PFSK-1 (cell line): ENCODE measurements at regions not wholly inside any gene's neighbourhood (a gene's known extent, or its start where the extent isn't known, plus 50 kb on each side); places are given as distances from the start of the nearest gene placed in this dataset.

ENCODE experiments used
- FOXP2 ChIP-seq: optimal IDR thresholded peaks from 2 replicates; pipeline ENCODE3; 2011; ENCODE audit warnings: borderline replicate concordance, control low read depth, inconsistent platforms; ENCODE audit not compliant: insufficient read depth; ENCODE audit errors: extremely low read length, extremely low read depth
- POLR2AphosphoS5 ChIP-seq: IDR thresholded peaks from 2 replicates; pipeline ENCODE4 v1.6.1; 2012; ENCODE audit warnings: low read depth, mild to moderate bottlenecking, control low read depth, low read length, moderate library complexity
- REST ChIP-seq, 2 experiments: IDR thresholded peaks; 2 replicates each; pipeline versions ENCODE4 v1.6.1 to v1.8.0; 2011 to 2012; ENCODE audit warnings: low read depth in 2 of 2, low read length in 2 of 2, control low read depth in 1 of 2, inconsistent platforms in 1 of 2, mild to moderate bottlenecking in 1 of 2, moderate library complexity in 1 of 2; ENCODE audit not compliant: insufficient read depth in 1 of 2
- SIN3A ChIP-seq: IDR thresholded peaks from 2 replicates; pipeline ENCODE4 v1.6.1; 2012; ENCODE audit warnings: mild to moderate bottlenecking, low read length, moderate library complexity, borderline replicate concordance; ENCODE audit not compliant: insufficient read depth
- TAF1 ChIP-seq: IDR thresholded peaks from 2 replicates; pipeline ENCODE4 v1.6.1; 2012; ENCODE audit warnings: low read length, control low read depth, borderline replicate concordance; ENCODE audit not compliant: insufficient read depth

GRCh38 chr3:27559835-27560234, 75.7 kb upstream of the SLC4A7 start:
- TF ChIP-seq POLR2AphosphoS5 (no peak), FOXP2 (no peak), TAF1 (no peak), SIN3A (no peak), REST (IDR thresholded peaks at IDR 0.05; ENCODE audit: insufficient read depth in 1 of 2, low read depth in 2 of 2, low read length in 2 of 2) (no peak)

- TF ChIP-seq SIN3A = no peak
- no peak for TF ChIP-seq TAF1
- TF ChIP-seq REST (IDR thresholded peaks at IDR 0.05; ENCODE audit: insufficient read depth in 1 of 2, low read depth in 2 of 2, low read length in 2 of 2) = no peak
- TF ChIP-seq POLR2AphosphoS5 = no peak
- no peak for TF ChIP-seq FOXP2
These were observed 75.2 kb upstream of the SLC4A7 start for GRCh38 chr3:27559381-27559780.

GRCh38 chr3:27557411-27557810, 73.2 kb upstream of the SLC4A7 start:
- TF ChIP-seq SIN3A (no peak), POLR2AphosphoS5 (no peak), REST (IDR thresholded peaks at IDR 0.05; ENCODE audit: insufficient read depth in 1 of 2, low read depth in 2 of 2, low read length in 2 of 2) (no peak), FOXP2 (no peak), TAF1 (no peak)

- no peak for TF ChIP-seq FOXP2
- TF ChIP-seq SIN3A = no peak
- TF ChIP-seq POLR2AphosphoS5 = no peak
- TF ChIP-seq REST (IDR thresholded peaks at IDR 0.05; ENCODE audit: insufficient read depth in 1 of 2, low read depth in 2 of 2, low read length in 2 of 2) = no peak
- TF ChIP-seq TAF1 = no peak
These were observed 72.7 kb upstream of the SLC4A7 start for GRCh38 chr3:27556887-27557286.

GRCh38 chr3:27554706-27555105, 70.5 kb upstream of the SLC4A7 start:
- TF ChIP-seq REST (IDR thresholded peaks at IDR 0.05; ENCODE audit: insufficient read depth in 1 of 2, low read depth in 2 of 2, low read length in 2 of 2) = no peak
- no peak for TF ChIP-seq TAF1
- TF ChIP-seq FOXP2 = no peak
- TF ChIP-seq SIN3A = no peak
